GM12874 (cell line): ENCODE measurements at regions not wholly inside any gene's neighbourhood (a gene's known extent, or its start where the extent isn't known, plus 50 kb on each side); places are given as distances from the start of the nearest gene placed in this dataset.

ENCODE experiments used
- TF ChIP-seq, protein P1 (sequence below): IDR thresholded peaks from 2 replicates; pipeline ENCODE4 v1.5.1; 2011; ENCODE audit warnings: low read depth, mild to moderate bottlenecking, control low read depth, low read length, moderate library complexity; ENCODE audit not compliant: insufficient read depth

GRCh38 chr7:41633690-41634089, 69.2 kb downstream of the INHBA start:
- TF ChIP-seq, protein P1, sequence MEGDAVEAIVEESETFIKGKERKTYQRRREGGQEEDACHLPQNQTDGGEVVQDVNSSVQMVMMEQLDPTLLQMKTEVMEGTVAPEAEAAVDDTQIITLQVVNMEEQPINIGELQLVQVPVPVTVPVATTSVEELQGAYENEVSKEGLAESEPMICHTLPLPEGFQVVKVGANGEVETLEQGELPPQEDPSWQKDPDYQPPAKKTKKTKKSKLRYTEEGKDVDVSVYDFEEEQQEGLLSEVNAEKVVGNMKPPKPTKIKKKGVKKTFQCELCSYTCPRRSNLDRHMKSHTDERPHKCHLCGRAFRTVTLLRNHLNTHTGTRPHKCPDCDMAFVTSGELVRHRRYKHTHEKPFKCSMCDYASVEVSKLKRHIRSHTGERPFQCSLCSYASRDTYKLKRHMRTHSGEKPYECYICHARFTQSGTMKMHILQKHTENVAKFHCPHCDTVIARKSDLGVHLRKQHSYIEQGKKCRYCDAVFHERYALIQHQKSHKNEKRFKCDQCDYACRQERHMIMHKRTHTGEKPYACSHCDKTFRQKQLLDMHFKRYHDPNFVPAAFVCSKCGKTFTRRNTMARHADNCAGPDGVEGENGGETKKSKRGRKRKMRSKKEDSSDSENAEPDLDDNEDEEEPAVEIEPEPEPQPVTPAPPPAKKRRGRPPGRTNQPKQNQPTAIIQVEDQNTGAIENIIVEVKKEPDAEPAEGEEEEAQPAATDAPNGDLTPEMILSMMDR, result no peak

GRCh38 chr7:41630741-41631140, 72.1 kb downstream of the INHBA start:
- TF ChIP-seq, protein P1, result no peak

GRCh38 chr7:41629711-41630111, 73.2 kb downstream of the INHBA start:
- TF ChIP-seq, protein P1, result no peak

GRCh38 chr7:41628901-41629300, 74.0 kb downstream of the INHBA start:
- TF ChIP-seq, protein P1, result no peak

DNA sequence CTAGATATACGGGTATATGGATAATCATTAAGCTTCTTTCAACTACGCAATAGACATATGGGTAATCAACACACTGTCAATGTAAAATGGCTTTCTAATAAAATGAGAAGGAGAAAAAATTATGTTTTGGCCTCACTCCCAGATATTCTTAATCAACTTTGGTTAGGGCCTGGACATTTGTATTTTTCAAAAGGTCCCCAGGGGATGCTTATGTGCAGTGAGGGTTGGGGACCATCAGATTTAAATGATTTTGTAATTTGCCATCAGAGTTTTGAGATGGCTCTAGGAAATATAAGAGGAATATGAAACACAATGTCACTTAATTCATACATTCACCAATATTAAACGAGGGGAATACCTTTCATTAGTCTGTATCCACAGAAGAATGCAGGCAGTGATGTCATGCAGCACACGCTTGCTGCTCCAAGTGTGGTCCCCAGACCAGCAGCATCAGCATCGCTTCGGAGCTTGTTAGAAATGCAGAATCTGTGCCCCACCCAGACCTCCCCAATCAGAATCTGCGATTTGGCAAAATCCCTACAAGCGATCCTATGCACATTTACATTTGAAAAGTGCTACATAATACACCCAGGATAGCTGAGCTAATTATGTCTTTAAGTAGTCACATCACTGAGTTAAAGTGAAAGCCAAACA, 75.1 kb downstream of the INHBA start:
- TF ChIP-seq, protein P1, result no peak

GRCh38 chr7:41624818-41625217, 78.1 kb downstream of the INHBA start:
- TF ChIP-seq, protein P1, result no peak

DNA sequence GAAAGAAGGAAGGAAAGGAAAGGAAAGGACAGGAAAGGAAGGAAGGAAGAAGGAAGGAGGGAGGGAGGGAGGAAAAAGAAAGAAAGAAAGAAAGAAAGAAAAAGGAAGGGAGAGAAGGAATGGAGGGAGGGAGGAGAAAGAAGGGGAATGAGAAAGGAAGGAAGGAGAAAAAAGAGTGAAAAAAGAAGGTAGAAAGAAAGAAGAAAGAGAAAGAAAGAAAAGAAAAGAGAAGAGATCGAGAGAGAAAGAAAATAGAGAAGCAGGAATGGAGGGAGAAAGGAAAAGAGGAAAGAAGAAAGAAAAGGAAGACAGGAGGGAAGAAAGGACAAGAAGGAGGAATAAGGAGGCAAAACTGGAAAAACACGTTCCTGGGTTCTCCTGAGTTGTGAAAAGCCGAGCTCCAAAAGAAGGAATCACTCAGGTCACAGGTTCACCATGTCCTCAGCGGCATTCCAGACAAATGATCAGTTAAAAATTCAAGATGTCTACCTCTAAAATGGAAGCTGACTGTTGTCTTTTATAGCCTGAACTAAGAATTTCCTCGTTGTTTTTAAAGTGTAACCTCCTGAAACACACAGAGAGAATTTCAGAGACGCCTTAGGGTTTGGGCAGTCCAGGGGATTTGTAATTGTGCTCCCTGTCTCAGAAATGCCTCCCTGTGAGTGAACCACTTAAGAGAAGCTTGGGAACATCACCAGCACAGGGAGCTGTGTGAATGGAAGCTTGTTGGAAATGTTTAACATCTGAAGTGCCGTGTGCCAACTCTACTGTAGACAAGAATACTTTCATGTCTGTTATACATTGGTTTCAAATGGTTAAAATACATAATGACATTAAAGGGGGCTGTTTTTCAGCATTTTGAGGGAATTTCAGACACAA, 80.7 kb downstream of the INHBA start:
- TF ChIP-seq, protein P1, result no peak
